Left lung (tissue), 4 donors: ENCODE measurements at regions not wholly inside any gene's neighbourhood (a gene's known extent, or its start where the extent isn't known, plus 50 kb on each side); places are given as distances from the start of the nearest gene placed in this dataset.

Experiments used
- ATAC-seq: fragments of 200-7000 bp; cut with Tn5 transposase; one replicate; pipeline ENCODE4 v1.9.1; 2020; ENCODE audit warnings: moderate library complexity
- DNase-seq, 4 donors: peaks; one replicate each; pipeline ENCODE4 v3.0.0-alpha.2; 2013 to 2020
- H3K27ac ChIP-seq, 2 donors: fragments of 200-600 bp; sonication (generic) in 1 of 2; one replicate each; pipeline versions ENCODE4 v1.5.0 to v1.8.0; 2020 to 2021
- H3K27me3 ChIP-seq, 2 donors: fragments of 200-600 bp; sonication (generic) in 1 of 2; one replicate each; pipeline versions ENCODE4 v1.5.0 to v1.8.0; 2020 to 2021
- H3K36me3 ChIP-seq, 2 donors: fragments of 200-600 bp; sonication (generic) in 1 of 2; one replicate each; pipeline versions ENCODE4 v1.5.0 to v1.8.0; 2020 to 2021
- H3K4me1 ChIP-seq, 2 donors: fragments of 200-600 bp; one replicate each; pipeline ENCODE4 v1.8.0; 2021
- H3K4me3 ChIP-seq, 2 donors: fragments of 200-600 bp; sonication (generic) in 1 of 2; one replicate each; pipeline versions ENCODE4 v1.5.0 to v1.8.0; 2020 to 2021; ENCODE audit warnings: mild to moderate bottlenecking in 1 of 2
- H3K9me3 ChIP-seq, 2 donors: fragments of 200-600 bp; sonication (generic) in 1 of 2; one replicate each; pipeline versions ENCODE4 v1.5.0 to v1.8.0; 2020 to 2021
- intact Hi-C, 2 donors: fragments of 100-400 bp; cut with DNase I; formaldehyde crosslinking; loops; one replicate each; pipeline versions ENCODE4 v1.11.2 to v1.14.2; 2022
- TF ChIP-seq, protein P1 (sequence below), 2 donors: fragments of 200-600 bp; sonication (generic) in 1 of 2; IDR thresholded peaks; one replicate each; pipeline versions ENCODE4 v1.5.0 to v1.8.0; 2021; ENCODE audit warnings: antibody characterized with exemption in 2 of 2
- donor health status: DM: no; HTN: yes; CAD: no.
- donor health status: DM: no; HTN: no; CAD: no.

DNA sequence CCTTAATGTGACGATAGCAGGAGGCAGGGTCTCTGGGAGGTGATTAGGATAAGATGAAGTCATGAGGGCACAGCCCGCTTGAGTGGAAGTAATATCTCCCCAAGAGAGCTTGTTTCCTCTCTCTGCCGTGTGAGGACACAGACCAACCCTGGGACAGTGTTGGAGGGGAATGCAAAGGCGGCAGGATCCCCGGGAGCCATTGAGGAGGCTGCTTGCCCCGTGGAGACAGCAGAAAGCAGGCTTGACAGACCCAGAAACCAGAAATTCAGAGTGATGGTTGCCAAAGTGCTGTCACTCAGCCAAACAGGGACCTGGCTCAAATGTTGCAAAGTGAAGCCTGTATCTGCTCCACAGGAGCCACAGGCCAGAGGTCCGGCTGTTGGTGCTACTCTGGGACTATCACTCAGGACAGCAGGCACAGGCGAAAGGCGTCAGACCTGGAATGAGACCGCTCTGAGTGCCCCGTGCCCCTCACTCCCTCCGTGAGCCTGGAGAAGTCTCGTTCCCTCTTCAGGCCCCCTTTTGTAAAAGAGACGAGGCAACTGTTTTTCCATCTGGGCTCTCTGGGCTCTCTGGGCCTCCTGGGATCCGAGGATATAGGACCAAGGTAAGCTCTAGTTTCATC is 96.6 kb upstream of the VANGL1 start:
- intact Hi-C loops = no loop called here

DNA sequence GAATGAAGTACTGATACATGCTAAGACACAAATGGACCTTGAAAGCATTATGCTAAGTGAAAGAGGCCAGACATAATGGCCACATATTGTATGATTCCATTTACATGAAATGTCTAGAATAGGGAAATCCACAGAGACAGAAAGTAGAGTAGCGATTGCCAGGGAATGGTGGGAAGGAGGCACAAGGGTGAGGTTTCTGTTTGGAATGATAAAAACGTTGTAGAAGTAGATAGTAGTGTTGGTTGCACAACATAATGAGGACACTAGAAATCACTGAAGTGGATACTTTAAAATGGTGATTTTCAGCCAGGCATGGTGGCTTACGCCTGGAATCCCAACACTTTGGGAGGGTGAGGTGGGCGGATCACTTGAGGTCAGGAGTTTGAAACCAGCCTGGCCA is 97.6 kb upstream of the VANGL1 start:
- intact Hi-C loops = no loop called here
- TF ChIP-seq, protein P1, sequence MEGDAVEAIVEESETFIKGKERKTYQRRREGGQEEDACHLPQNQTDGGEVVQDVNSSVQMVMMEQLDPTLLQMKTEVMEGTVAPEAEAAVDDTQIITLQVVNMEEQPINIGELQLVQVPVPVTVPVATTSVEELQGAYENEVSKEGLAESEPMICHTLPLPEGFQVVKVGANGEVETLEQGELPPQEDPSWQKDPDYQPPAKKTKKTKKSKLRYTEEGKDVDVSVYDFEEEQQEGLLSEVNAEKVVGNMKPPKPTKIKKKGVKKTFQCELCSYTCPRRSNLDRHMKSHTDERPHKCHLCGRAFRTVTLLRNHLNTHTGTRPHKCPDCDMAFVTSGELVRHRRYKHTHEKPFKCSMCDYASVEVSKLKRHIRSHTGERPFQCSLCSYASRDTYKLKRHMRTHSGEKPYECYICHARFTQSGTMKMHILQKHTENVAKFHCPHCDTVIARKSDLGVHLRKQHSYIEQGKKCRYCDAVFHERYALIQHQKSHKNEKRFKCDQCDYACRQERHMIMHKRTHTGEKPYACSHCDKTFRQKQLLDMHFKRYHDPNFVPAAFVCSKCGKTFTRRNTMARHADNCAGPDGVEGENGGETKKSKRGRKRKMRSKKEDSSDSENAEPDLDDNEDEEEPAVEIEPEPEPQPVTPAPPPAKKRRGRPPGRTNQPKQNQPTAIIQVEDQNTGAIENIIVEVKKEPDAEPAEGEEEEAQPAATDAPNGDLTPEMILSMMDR (IDR thresholded peaks at IDR 0.05) = no peak
- ATAC-seq = peak; percentile 50

More for the DNA sequence above, 96.6 kb upstream of the VANGL1 start:
- Histone ChIP-seq H3K27me3 (no peaks in the 10 kb centered on the region), H3K4me1 (peaks cover 0 to 5% of the 10 kb centered on the region in 2 donors), H3K9me3 (no peaks in the 10 kb centered on the region), H3K4me3 (no peak overlapping the region), H3K27ac (no peak overlapping the region), H3K36me3 (no peaks in the 10 kb centered on the region)
- ATAC-seq (no peak), DNase-seq (no peak)
- TF ChIP-seq, protein P1 (IDR thresholded peaks at IDR 0.05) = no peak

DNA sequence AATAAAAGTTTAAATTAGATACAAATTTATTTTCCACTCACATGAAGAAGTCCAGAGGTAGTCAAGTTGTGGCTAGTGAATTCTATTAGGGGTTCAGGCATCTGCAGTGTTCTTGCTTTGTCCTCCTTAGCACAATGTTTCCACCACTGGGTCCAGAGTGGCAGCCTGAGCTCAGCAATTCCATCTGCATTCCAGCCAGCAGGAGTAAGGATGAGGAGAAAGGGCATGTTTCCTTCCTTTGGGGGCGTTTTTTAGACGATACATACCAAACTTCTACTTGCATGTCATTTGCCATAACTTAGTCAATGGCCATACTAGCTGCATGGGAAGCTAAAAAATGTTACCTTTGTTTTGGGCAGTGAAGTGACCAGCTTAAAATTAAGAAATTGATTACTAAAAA is 98.5 kb upstream of the VANGL1 start:
- no peak overlapping the region for H3K4me3 ChIP-seq
- H3K27me3 ChIP-seq = no peaks in the 10 kb centered on the region
- no peaks in the 10 kb centered on the region for H3K36me3 ChIP-seq
- TF ChIP-seq, protein P1 (IDR thresholded peaks at IDR 0.05) = no peak
- H3K9me3 ChIP-seq = no peaks in the 10 kb centered on the region
- DNase-seq = no peak
- H3K4me1 ChIP-seq = peaks cover 0 to 5% of the 10 kb centered on the region in 2 donors
- intact Hi-C loops = no loop called here
- no peak for ATAC-seq
- no peak overlapping the region for H3K27ac ChIP-seq

More for the DNA sequence above, 97.6 kb upstream of the VANGL1 start:
- Histone ChIP-seq H3K9me3 (no peaks in the 10 kb centered on the region), H3K4me3 (no peak overlapping the region), H3K27ac (no peak overlapping the region), H3K4me1 (peaks cover 0 to 5% of the 10 kb centered on the region in 2 donors), H3K36me3 (no peaks in the 10 kb centered on the region), H3K27me3 (no peaks in the 10 kb centered on the region)
- no peak for DNase-seq

DNA sequence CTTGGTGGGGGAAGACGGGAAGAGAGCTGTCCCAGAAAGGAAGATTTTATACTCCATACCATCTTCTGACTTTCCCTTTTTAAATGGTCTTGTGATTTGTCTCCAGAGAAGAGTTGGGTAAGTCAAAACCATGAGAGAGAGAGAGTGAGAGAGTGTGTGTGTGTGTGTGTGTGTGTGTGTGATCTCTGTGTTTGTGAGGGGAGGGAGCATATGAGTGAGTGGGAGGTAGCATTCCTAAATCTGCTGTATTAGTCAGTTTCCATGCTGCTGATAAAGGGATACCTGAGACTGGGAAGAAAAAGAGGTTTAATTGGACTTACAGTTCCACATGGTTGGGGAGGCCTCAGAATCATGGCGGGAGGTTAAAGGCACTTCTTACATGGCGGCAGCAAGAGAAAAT is 102.0 kb upstream of the VANGL1 start:
- ATAC-seq (no peak), DNase-seq (no peak)
- no peaks in the 10 kb centered on the region for H3K27me3 ChIP-seq
- H3K27ac ChIP-seq = no peak overlapping the region
- H3K4me1 ChIP-seq = no peaks in the 10 kb centered on the region
- intact Hi-C loops = no loop called here
- no peaks in the 10 kb centered on the region for H3K9me3 ChIP-seq
- H3K36me3 ChIP-seq = no peaks in the 10 kb centered on the region
- no peak overlapping the region for H3K4me3 ChIP-seq
- TF ChIP-seq, protein P1 (IDR thresholded peaks at IDR 0.05) = no peak

DNA sequence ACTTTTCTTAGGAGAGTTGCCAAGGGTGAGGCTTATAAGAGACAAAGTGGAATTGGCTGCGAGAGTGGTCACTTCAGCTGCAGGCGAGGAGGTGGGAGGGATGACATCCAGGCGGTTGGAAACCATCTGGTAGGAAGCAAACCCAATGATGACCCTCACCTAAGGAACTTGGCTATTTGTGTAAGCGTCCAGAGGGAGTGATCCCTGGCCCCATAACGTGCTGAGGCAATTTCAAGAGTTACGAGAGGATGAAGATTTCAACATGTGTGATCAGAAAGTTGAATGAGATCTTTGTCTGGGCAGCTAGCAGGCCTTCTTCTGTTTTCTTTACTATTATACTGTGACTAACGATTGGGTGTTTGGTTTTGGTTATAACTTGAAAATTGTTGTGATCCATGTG is 102.7 kb upstream of the VANGL1 start:
- intact Hi-C loops = no loop called here
- no peaks in the 10 kb centered on the region for H3K27me3 ChIP-seq
- no peak overlapping the region for H3K27ac ChIP-seq
- no peak overlapping the region for H3K4me3 ChIP-seq
- no peaks in the 10 kb centered on the region for H3K36me3 ChIP-seq
- no peaks in the 10 kb centered on the region for H3K9me3 ChIP-seq
- ATAC-seq (no peak), DNase-seq (peak in 1 of 4 donors; percentile 34)
- TF ChIP-seq, protein P1 (IDR thresholded peaks at IDR 0.05) = no peak
- H3K4me1 ChIP-seq = no peaks in the 10 kb centered on the region
